Ovary (tissue), 3 donors: ENCODE measurements at regions not wholly inside any gene's neighbourhood (a gene's known extent, or its start where the extent isn't known, plus 50 kb on each side); places are given as distances from the start of the nearest gene placed in this dataset.

Experiments used
- EP300 ChIP-seq: sonication (generic); formaldehyde crosslinking; IDR thresholded peaks from one replicate; pipeline ENCODE4 v1.6.1; 2017; ENCODE audit warnings: antibody characterized with exemption
- POLR2A ChIP-seq: fragments of 450-650 bp; IDR thresholded peaks from one replicate; pipeline ENCODE4 v1.6.1; 2017; ENCODE audit warnings: antibody characterized with exemption, mild to moderate bottlenecking, moderate library complexity
- TF ChIP-seq, protein P1 (sequence below), 3 donors: fragments of 450-650 bp in 2 of 3; fragments of 200-600 bp in 1 of 3; IDR thresholded peaks; one replicate each; pipeline versions ENCODE4 v1.5.1 to v1.8.0; 2016 to 2022; ENCODE audit warnings: antibody characterized with exemption in 3 of 3, mild to moderate bottlenecking in 1 of 3
- donor health status: DM: no; HTN: no; CAD: no.

DNA sequence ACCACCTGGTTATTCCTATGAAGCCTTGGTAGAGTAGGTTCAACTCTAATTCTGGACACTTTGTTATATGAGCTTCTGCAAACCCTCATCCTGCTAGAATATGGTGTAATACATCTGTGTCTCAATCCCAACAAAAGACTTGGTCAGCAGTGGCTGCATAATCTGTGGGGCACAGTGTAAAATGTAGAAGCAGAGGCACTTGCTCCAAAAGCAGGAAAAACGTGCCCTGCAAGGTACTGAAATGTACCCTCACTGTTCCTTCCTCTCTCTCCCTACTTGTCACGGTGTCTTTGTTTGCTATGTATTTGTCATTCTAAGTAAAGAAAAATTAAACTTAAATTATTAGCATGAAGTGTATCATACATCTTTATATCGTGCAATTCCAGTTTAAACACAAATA, 267.9 kb downstream of the BCL11B start:
- TF ChIP-seq, protein P1, sequence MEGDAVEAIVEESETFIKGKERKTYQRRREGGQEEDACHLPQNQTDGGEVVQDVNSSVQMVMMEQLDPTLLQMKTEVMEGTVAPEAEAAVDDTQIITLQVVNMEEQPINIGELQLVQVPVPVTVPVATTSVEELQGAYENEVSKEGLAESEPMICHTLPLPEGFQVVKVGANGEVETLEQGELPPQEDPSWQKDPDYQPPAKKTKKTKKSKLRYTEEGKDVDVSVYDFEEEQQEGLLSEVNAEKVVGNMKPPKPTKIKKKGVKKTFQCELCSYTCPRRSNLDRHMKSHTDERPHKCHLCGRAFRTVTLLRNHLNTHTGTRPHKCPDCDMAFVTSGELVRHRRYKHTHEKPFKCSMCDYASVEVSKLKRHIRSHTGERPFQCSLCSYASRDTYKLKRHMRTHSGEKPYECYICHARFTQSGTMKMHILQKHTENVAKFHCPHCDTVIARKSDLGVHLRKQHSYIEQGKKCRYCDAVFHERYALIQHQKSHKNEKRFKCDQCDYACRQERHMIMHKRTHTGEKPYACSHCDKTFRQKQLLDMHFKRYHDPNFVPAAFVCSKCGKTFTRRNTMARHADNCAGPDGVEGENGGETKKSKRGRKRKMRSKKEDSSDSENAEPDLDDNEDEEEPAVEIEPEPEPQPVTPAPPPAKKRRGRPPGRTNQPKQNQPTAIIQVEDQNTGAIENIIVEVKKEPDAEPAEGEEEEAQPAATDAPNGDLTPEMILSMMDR (IDR thresholded peaks at IDR 0.05): no peak
- TF ChIP-seq EP300: no peak
- no peak for TF ChIP-seq POLR2A
